Thoracic aorta (tissue), 2 donors: ENCODE measurements at regions not wholly inside any gene's neighbourhood (a gene's known extent, or its start where the extent isn't known, plus 50 kb on each side); places are given as distances from the start of the nearest gene placed in this dataset.

ENCODE experiments used
- ATAC-seq: fragments of 150-250 bp; one replicate; pipeline ENCODE4 v1.8.0; 2017; ENCODE audit warnings: low read depth; ENCODE audit not compliant: insufficient number of reproducible peaks, low FRiP score
- DNase-seq: peaks from one replicate; pipeline ENCODE4 v3.0.0-alpha.2; 2020; ENCODE audit warnings: low spot score
- H3K27ac ChIP-seq, 2 donors: fragments of 200-600 bp; sonication (generic); 1 replicate in 1 of 2; 2 replicates in 1 of 2; pipeline ENCODE4 v1.5.1; 2016; ENCODE audit warnings: mild to moderate bottlenecking in 2 of 2, moderate library complexity in 2 of 2
- H3K27me3 ChIP-seq: fragments of 200-600 bp; sonication (generic); replicated peaks from 2 replicates; pipeline ENCODE4 v1.6.0; 2016; ENCODE audit warnings: mild to moderate bottlenecking; ENCODE audit not compliant: insufficient read depth
- H3K36me3 ChIP-seq: fragments of 200-600 bp; sonication (generic); one replicate; pipeline ENCODE4 v1.5.1; 2016
- H3K4me1 ChIP-seq, 2 donors: fragments of 200-600 bp; sonication (generic); 1 replicate in 1 of 2; 2 replicates in 1 of 2; pipeline versions ENCODE4 v1.5.1 to v1.6.0; 2016; ENCODE audit warnings: low read depth in 2 of 2, mild to moderate bottlenecking in 1 of 2; ENCODE audit not compliant: control insufficient read depth in 1 of 2
- H3K4me3 ChIP-seq: fragments of 200-600 bp; sonication (generic); 2 replicates; pipeline ENCODE4 v1.5.1; 2016; ENCODE audit warnings: mild to moderate bottlenecking
- H3K9me3 ChIP-seq: fragments of 200-600 bp; sonication (generic); 2 replicates; pipeline ENCODE4 v1.5.1; 2016
- TF ChIP-seq, protein P1 (sequence below): fragments of 200-600 bp; sonication (generic); IDR thresholded peaks from one replicate; pipeline ENCODE4 v1.5.1; 2019; ENCODE audit warnings: antibody characterized with exemption

DNA sequence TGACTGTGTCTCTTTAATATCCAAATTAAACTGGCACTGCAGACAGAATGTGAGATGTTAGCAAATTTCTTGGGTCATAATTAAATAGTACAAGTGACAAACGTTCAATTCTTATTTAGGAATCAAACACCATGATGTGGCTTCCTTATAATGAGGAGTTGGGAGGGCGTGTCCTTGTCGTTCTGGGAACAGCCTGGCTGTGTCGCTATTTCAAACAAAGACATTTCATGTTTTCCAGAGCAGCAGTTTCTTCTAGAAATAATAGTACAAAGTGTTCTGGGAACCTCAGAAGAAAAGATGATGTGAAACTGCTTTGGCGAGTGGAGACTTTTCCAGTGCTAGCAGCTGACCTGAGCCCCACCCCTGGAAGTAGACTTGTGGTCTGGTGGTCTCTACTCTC, 301.7 kb upstream of the N4BP1 start:
- TF ChIP-seq, protein P1, sequence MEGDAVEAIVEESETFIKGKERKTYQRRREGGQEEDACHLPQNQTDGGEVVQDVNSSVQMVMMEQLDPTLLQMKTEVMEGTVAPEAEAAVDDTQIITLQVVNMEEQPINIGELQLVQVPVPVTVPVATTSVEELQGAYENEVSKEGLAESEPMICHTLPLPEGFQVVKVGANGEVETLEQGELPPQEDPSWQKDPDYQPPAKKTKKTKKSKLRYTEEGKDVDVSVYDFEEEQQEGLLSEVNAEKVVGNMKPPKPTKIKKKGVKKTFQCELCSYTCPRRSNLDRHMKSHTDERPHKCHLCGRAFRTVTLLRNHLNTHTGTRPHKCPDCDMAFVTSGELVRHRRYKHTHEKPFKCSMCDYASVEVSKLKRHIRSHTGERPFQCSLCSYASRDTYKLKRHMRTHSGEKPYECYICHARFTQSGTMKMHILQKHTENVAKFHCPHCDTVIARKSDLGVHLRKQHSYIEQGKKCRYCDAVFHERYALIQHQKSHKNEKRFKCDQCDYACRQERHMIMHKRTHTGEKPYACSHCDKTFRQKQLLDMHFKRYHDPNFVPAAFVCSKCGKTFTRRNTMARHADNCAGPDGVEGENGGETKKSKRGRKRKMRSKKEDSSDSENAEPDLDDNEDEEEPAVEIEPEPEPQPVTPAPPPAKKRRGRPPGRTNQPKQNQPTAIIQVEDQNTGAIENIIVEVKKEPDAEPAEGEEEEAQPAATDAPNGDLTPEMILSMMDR = no peak
- DNase-seq (no peak), ATAC-seq (no peak)
- H3K9me3 ChIP-seq = no peaks in the 10 kb centered on the region
- no peak overlapping the region for H3K4me3 ChIP-seq
- H3K4me1 ChIP-seq = no peaks in the 10 kb centered on the region
- H3K36me3 ChIP-seq = no peaks in the 10 kb centered on the region
- no peak overlapping the region for H3K27ac ChIP-seq
- H3K27me3 ChIP-seq = no peaks in the 10 kb centered on the region

DNA sequence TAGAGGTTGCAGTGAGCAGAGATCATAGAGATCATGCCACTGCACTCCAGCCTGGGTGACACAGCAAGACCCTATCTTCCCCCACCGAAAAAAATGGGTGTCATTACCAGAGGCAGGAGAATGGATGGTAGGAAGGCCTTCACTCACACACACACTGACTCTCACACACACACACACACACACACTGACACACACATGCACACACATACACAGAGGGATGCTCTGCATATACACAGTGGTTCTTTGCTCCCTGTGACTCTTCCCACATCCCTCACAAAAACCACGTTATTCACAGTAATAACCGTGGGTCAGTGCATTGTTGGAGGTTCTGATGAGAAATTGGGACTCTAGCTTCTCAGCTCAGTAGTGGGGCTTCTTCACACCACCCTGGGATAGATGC, 300.2 kb upstream of the N4BP1 start:
- Histone ChIP-seq H3K4me3 (no peak overlapping the region), H3K36me3 (no peaks in the 10 kb centered on the region), H3K27me3 (no peaks in the 10 kb centered on the region), H3K9me3 (no peaks in the 10 kb centered on the region), H3K4me1 (no peaks in the 10 kb centered on the region), H3K27ac (no peak overlapping the region)
- DNase-seq (no peak), ATAC-seq (no peak)
- TF ChIP-seq, protein P1 = no peak

DNA sequence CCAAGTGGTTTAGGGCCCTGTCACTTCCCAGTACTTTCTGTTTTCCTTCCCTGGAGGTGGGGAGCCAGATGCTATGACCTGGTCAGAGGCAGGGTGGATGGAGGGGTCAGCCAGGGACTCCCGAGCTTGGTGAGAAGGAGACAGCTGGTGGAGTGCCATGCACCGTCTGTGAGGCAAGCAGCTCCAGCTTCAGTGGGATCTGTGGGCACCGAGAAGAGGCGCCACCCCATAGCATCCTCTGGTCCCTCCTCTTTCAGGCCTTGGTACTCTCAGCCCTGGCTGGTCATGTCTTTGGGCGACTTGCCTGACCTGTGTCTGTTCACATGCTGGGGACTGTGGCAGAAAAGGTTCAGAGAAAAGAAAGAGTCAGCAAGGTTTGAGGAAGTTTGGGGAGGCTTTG, 299.3 kb upstream of the N4BP1 start:
- DNase-seq (no peak), ATAC-seq (no peak)
- no peaks in the 10 kb centered on the region for H3K4me1 ChIP-seq
- TF ChIP-seq, protein P1 = no peak
- no peak overlapping the region for H3K27ac ChIP-seq
- H3K27me3 ChIP-seq = no peaks in the 10 kb centered on the region
- H3K36me3 ChIP-seq = no peaks in the 10 kb centered on the region
- no peak overlapping the region for H3K4me3 ChIP-seq
- H3K9me3 ChIP-seq = no peaks in the 10 kb centered on the region

DNA sequence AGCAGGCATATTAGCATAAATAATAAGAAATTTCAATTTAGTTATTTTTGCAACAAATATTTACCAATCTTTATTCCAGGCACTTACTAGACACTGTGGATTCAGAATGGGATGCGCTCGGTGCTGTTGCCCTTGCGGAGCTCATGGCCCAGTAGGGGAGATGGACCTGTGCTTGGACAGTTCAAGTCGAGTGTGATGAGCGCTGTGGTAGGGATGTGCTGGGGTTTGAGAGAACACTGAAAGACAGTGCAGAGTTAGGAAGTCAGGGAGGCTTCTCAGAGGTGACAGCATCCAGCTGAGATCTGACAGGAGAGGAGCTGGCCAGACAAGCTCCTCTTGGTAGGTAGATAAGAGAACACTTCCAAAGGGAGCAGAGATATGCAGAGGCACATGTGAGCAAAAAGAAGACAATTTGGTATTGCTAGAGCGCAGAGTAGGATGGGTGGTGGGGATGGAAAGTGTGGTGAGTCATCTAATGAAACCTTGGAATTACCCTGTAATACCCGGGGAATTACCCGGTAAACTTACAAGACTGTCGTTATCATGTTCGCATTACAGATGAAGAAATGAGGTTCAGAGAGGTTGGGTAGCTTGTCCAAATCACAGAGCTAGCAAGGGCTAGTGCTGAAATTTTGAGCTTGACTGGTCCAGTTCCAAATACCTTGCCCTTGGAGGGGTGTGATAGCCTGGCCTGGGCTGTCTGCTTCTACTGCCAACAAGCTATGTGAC, 298.1 kb upstream of the N4BP1 start:
- Histone ChIP-seq H3K9me3 (no peaks in the 10 kb centered on the region), H3K4me3 (no peak overlapping the region), H3K27me3 (no peaks in the 10 kb centered on the region), H3K4me1 (no peaks in the 10 kb centered on the region), H3K36me3 (no peaks in the 10 kb centered on the region), H3K27ac (no peak overlapping the region)
- DNase-seq (no peak), ATAC-seq (no peak)
- TF ChIP-seq, protein P1 = no peak

- Histone ChIP-seq H3K9me3 (no peaks in the 10 kb centered on the region), H3K4me1 (no peaks in the 10 kb centered on the region), H3K36me3 (no peaks in the 10 kb centered on the region), H3K27me3 (no peaks in the 10 kb centered on the region), H3K27ac (no peak overlapping the region), H3K4me3 (no peak overlapping the region)
- TF ChIP-seq, protein P1 = no peak
- ATAC-seq (no peak), DNase-seq (no peak)
Observed at GRCh38 chr16:48905632-48906505, 295.9 kb upstream of the N4BP1 start.
